NCI-H1694 treated with DMSO at 0.1 percent for 48 hours (cell line): ENCODE measurements at regions not wholly inside any gene's neighbourhood (a gene's known extent, or its start where the extent isn't known, plus 50 kb on each side); places are given as distances from the start of the nearest gene placed in this dataset.

ENCODE experiments used
- DNase-seq: peaks from one replicate; lab custom pipeline; 2025; lab: John Stamatoyannopoulos, UW

DNA sequence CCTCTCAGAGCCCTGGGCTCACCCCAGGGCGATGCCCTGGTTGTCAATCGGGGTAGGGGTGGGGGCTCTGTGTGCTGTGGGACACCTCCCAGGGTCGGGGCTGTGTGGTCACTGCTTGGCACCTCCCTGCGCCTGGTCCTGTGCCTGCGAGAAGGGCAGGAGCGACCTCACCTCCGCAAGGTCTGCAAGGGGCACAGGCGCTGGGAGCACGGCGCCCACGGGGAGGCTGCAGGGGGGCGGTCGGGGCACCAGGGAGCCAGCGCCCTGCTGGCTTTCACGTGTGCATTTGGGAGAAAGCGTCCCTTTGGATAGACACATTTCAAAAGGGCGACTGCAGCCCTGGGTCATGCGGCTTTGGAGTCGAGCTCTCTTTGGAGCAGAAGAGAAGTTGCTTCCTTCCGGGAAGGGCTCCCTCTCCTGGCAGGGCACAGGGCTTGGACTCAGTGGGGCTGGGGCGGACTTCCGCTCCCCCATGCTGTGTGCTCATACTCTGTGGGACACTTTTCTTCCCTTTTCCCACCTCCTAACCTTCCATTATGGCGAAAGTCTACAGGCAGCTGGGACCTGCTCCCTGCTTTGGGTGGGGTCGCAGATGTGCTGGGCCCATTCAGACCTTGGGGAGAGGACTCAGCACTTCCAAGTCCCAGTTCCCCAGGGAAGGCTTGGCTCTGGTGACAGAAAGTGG, 52.9 kb upstream of the SLC28A3 start:
- no peak for DNase-seq

GRCh38 chr9:84394036-84394435, 53.5 kb upstream of the SLC28A3 start:
- no peak for DNase-seq

GRCh38 chr9:84397151-84397728, 56.7 kb upstream of the SLC28A3 start:
- DNase-seq = peak; percentile 51

DNA sequence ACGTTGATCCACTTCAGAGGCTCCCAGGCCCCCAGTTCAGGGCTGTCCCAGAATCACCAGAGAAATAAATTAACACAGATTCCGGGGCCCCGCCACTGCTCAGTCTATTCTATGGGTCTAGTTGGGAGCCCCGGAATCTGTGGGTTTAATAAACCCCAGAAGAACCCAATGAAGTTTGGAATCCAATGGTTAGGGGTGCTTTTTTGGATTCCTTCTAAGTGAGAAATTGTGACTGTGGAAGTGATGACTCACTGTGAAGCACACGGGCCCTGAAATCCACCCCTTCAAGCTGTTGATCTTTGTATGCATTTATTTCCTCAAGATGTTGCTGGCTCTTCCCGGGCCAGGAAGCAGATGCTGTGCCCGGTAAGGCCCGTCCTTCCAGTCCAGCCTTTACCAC, 57.3 kb upstream of the SLC28A3 start:
- DNase-seq = no peak

DNA sequence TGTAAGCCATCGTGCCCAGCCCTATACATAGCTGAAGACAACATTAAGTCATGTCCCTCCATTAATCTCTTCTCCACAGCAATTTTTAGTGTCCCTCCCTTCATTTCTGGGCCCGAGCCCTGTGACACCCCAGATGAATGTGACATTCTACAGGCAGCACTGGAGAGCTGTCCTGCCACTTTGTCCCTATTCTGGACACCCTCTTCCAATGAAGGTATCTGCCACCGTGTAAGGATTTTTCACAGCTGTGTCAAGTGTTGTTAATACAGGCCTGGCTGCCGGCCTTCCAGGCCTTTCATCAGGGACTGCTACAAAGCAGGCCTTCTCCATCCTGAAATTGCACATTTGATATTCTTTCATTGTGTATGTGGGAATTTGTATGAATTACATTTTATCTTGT, 62.0 kb upstream of the SLC28A3 start:
- no peak for DNase-seq

- no peak for DNase-seq
Observed at GRCh38 chr9:84403288-84403687, 62.7 kb upstream of the SLC28A3 start.

- no peak for DNase-seq
Observed at GRCh38 chr9:84404095-84404686, 63.6 kb upstream of the SLC28A3 start.

DNA sequence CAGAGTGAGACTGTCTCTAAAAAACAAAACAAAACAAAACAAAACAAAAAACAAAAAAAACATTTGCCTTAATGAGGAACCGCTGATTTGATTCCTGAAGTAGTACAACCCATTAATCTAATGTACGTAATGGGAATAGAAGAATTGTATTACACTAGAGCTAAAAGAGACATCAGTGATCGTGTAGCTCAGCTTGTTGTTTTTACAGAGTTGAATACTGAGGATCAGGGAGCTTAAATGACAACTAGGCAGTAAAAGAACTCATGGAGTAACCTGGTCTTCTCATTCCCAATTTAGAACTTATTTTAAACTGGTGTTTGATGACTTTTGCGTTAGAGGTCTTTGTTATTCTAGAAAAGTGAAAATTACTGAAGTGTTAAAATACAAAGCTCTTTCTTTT, 65.1 kb upstream of the SLC28A3 start:
- no peak for DNase-seq

GRCh38 chr9:84408416-84408815, 67.9 kb upstream of the SLC28A3 start:
- DNase-seq = no peak

DNA sequence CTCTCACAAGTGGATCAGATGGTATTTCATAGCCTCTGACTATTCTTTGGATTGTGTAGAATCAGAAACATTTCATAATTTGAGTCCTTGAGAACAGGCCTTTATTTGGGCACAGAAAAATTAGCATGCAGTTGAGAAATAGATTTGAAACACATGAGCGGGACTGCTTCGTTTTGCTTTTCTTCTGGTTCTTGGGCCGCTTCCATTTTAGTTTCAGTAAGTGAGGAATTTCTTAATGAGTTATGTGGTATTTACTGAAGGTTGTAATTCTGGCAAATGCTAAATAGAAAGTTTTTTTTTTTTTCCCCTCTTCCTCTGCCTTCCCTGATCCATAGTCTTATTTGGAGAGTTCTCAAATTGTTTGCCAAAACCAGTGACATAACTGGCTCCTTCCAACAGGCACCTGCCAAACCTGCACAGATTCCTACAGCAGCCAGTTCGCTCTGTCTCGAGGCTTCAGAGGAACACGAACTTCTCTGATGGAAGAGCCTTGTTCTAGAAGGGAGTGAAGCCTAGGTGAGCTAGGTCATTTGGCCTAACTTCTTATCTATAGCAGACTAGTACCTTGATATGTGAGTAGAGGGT, 71.2 kb upstream of the SLC28A3 start:
- DNase-seq = no peak

DNA sequence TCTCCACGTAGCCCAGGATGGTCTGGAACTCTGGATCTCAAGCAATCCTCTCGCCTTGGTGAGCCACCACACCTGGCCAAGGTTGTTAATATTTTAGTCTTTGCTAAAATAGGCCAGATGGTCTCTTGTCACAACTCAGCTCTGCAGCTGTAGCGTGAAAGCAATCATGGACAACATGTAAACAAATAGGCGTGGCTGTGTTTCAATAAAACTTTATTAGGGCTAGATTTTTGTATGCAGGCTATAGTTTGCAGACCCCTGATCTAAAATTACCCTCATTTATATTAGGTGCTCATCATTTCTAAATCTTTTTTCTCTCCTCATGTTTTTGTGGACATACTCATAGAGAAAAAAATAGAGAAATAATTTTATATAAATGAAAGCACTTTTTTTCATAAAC, 72.1 kb upstream of the SLC28A3 start:
- DNase-seq = no peak

GRCh38 chr9:84413301-84413700, 72.7 kb upstream of the SLC28A3 start:
- DNase-seq = no peak

- DNase-seq = no peak
Observed at GRCh38 chr9:84419031-84419602, 78.6 kb upstream of the SLC28A3 start.

GRCh38 chr9:84424931-84425330, 84.4 kb upstream of the SLC28A3 start:
- DNase-seq = no peak

DNA sequence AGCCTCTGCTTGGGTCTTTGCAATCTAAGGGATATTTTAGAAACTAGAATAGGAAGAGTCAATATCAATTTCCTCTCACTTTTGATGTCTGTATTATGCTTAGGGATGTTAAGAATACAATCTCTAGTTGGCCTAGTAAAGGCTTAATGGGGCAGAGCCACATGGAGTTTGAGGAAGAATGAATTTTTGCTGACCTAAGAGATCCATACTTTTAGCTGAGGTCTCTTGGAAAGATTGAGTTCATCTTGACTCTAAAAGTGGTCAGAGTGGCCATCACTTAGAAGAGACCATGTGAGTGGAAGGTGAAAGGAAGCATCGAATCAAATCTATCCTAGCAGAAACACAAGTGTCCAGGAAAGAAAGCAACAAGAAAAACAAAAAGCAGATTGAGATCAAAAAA, 92.2 kb upstream of the SLC28A3 start:
- DNase-seq = no peak

DNA sequence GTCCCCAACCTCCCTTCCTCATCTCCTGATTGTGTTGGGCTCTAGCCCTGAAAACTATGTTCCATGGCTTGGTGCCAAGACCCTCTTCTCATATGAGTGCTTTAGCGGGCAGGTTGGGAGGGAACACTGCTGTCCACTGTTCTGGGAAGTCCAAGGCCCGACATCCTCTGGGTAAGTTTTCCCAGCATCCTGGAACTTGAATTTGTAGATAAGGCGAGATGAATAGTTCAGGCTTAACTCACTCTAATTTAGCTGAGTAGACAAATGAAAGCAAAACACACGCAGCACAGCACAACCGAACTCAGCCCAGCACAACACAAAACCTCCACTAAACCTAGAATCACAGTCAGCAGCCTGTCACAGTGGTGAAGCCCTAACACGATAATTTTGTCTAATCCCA, 95.3 kb upstream of the SLC28A3 start:
- DNase-seq = no peak

GRCh38 chr9:84436386-84437109, 96.0 kb upstream of the SLC28A3 start:
- peak; percentile 40 for DNase-seq

GRCh38 chr9:84438391-84438790, 97.8 kb upstream of the SLC28A3 start:
- DNase-seq = no peak

DNA sequence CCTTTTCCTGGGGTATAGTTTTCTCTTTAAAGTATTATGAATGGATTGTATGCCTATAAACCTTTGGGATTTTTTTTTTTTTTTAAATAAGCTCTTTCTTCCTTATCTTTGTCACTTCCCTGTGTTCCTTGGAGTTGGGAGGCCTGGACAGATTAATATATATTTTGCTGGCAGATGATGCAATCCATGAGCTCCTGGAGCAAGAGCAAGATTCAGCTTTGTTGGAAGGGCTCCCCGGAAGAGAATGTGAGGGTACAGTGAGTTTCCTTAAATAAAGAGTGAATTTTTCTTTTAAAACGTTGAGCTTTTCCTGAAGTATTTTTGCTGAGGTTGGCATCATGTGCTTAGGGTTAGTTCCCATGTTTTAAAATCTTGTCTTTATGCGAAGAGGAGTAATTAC, 98.7 kb upstream of the SLC28A3 start:
- DNase-seq = no peak

DNA sequence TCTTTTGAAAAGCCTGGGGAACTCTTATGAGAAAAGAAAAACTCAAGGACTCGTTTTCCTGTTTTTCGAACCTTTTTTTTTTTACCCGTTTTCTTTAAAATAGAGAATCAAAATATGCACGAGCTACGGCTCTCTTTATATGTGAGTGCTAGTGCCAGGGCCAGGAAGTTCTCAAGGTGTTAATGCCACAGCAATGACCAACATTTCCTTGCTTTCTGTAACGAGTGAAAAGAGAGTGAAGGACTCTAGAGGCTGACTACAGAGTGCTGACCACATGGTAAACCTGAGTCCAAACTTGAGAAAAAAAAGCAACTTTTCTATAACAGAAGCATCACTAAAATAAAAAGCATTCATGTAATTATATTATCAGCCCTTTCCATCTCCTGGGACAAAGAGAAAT, 102.2 kb upstream of the SLC28A3 start:
- no peak for DNase-seq

- no peak for DNase-seq
Observed at GRCh38 chr9:84445737-84446136, 105.2 kb upstream of the SLC28A3 start.

GRCh38 chr9:84447305-84447704, 106.7 kb upstream of the SLC28A3 start:
- no peak for DNase-seq
